Nucleus accumbens (tissue), 56 donors: ENCODE measurements at regions not wholly inside any gene's neighbourhood (a gene's known extent, or its start where the extent isn't known, plus 50 kb on each side); places are given as distances from the start of the nearest gene placed in this dataset.

ENCODE experiments used
- DNase-seq, 56 donors: peaks; one replicate each; lab custom pipeline; 2025; lab: John Stamatoyannopoulos, UW

GRCh38 chr3:99543796-99544195 is 94.6 kb upstream of the COL8A1 start:
- DNase-seq: no peak

- DNase-seq: no peak
Observed at GRCh38 chr3:99542767-99543518, 95.5 kb upstream of the COL8A1 start.

GRCh38 chr3:99541181-99541580 is 97.2 kb upstream of the COL8A1 start:
- DNase-seq: no peak

- DNase-seq: no peak
Observed at GRCh38 chr3:99537416-99537815, 101.0 kb upstream of the COL8A1 start.

GRCh38 chr3:99536555-99537314 is 101.7 kb upstream of the COL8A1 start:
- DNase-seq: no peak

- DNase-seq: no peak
Observed at GRCh38 chr3:99534951-99535704, 103.3 kb upstream of the COL8A1 start.

- peak in 13 of 56 donors; percentile 0 to 13 (median 2) for DNase-seq
Observed at GRCh38 chr3:99532246-99532645, 106.1 kb upstream of the COL8A1 start.

GRCh38 chr3:99529265-99529664 is 109.1 kb upstream of the COL8A1 start:
- no peak for DNase-seq

- no peak for DNase-seq
Observed at GRCh38 chr3:99526921-99527320, 111.5 kb upstream of the COL8A1 start.

GRCh38 chr3:99524559-99524958 is 113.8 kb upstream of the COL8A1 start:
- no peak for DNase-seq

GRCh38 chr3:99523431-99524127 is 114.8 kb upstream of the COL8A1 start:
- DNase-seq: no peak

GRCh38 chr3:99522147-99522546 is 116.2 kb upstream of the COL8A1 start:
- no peak for DNase-seq

- DNase-seq: no peak
Observed at GRCh38 chr3:99521551-99521950, 116.8 kb upstream of the COL8A1 start.

- DNase-seq: no peak
Observed at GRCh38 chr3:99520513-99520912, 117.9 kb upstream of the COL8A1 start.

GRCh38 chr3:99516936-99517335 is 121.5 kb upstream of the COL8A1 start:
- no peak for DNase-seq

- DNase-seq: no peak
Observed at GRCh38 chr3:99515891-99516290, 122.5 kb upstream of the COL8A1 start.

GRCh38 chr3:99509224-99509623 is 129.2 kb upstream of the COL8A1 start:
- no peak for DNase-seq

GRCh38 chr3:99508191-99508590 is 130.2 kb upstream of the COL8A1 start:
- DNase-seq: no peak

GRCh38 chr3:99505646-99506269 is 132.6 kb upstream of the COL8A1 start:
- no peak for DNase-seq

- no peak for DNase-seq
Observed at GRCh38 chr3:99505200-99505599, 133.2 kb upstream of the COL8A1 start.
